ENCODE measurements at regions not wholly inside any gene's neighbourhood (a gene's known extent, or its start where the extent isn't known, plus 50 kb on each side); places are given as distances from the start of the nearest gene placed in this dataset.

GRCh38 chr14:85824526-85824925 lies 294.6 kb downstream of the FLRT2 start:
- Histone ChIP-seq H3K9me3 (ENCODE audit: control insufficient read depth, low read length) (no peaks in the 10 kb centered on the region), H3K4me3 (ENCODE audit: low read length) (no peak overlapping the region), H3K27ac (ENCODE audit: low read depth, low read length) (no peak overlapping the region), H3K9ac (ENCODE audit: extremely low read depth, low read length, poor library complexity, severe bottlenecking) (no peak overlapping the region), H3K27me3 (ENCODE audit: control insufficient read depth, insufficient read depth, low read length, poor library complexity, severe bottlenecking) (no peaks in the 10 kb centered on the region), H3K36me3 (ENCODE audit: control insufficient read depth, insufficient read depth, low read length) (no peaks in the 10 kb centered on the region), H3K4me1 (ENCODE audit: control insufficient read depth, insufficient read depth, low read length) (peaks cover 12% of the 10 kb centered on the region)
- Mint-ChIP-seq H3K4me3 (no peak overlapping the region), H3K9me3 (peaks cover 7% of the 10 kb centered on the region), H3K4me1 (peaks cover 6% of the 10 kb centered on the region), H3K36me3 (ENCODE audit: low read depth) (no peaks in the 10 kb centered on the region), H3K27me3 (ENCODE audit: insufficient read depth) (no peaks in the 10 kb centered on the region), H3K27ac (no peak overlapping the region)
- DNase-seq: no peak
- 88% methylated on average over 1 of the region's 1 CpG; no CpG with 5 or more reads in 1 of the 2 experiments for WGBS, 2 experiments (ENCODE audit: insufficient coverage in 1 of 2, insufficient read length in 1 of 2)
- no peak for TF ChIP-seq CTCF (conservative IDR thresholded peaks at IDR 0.05)

GRCh38 chr14:85822236-85822635 lies 292.3 kb downstream of the FLRT2 start:
- TF ChIP-seq CTCF (conservative IDR thresholded peaks at IDR 0.05): no peak
- Histone ChIP-seq H3K9ac (ENCODE audit: extremely low read depth, low read length, poor library complexity, severe bottlenecking) (no peak overlapping the region), H3K4me1 (ENCODE audit: control insufficient read depth, insufficient read depth, low read length) (peaks cover 12% of the 10 kb centered on the region), H3K9me3 (ENCODE audit: control insufficient read depth, low read length) (no peaks in the 10 kb centered on the region), H3K36me3 (ENCODE audit: control insufficient read depth, insufficient read depth, low read length) (no peaks in the 10 kb centered on the region), H3K4me3 (ENCODE audit: low read length) (no peak overlapping the region), H3K27ac (ENCODE audit: low read depth, low read length) (no peak overlapping the region), H3K27me3 (ENCODE audit: control insufficient read depth, insufficient read depth, low read length, poor library complexity, severe bottlenecking) (no peaks in the 10 kb centered on the region)
- no peak for DNase-seq
- Mint-ChIP-seq H3K9me3 (no peaks in the 10 kb centered on the region), H3K27ac (no peak overlapping the region), H3K36me3 (ENCODE audit: low read depth) (no peaks in the 10 kb centered on the region), H3K4me3 (no peak overlapping the region), H3K27me3 (ENCODE audit: insufficient read depth) (no peaks in the 10 kb centered on the region), H3K4me1 (peaks cover 6% of the 10 kb centered on the region)
- WGBS, 2 experiments (ENCODE audit: insufficient coverage in 1 of 2, insufficient read length in 1 of 2): 93 to 95% methylated on average over 3 of the region's 3 CpGs

DNA sequence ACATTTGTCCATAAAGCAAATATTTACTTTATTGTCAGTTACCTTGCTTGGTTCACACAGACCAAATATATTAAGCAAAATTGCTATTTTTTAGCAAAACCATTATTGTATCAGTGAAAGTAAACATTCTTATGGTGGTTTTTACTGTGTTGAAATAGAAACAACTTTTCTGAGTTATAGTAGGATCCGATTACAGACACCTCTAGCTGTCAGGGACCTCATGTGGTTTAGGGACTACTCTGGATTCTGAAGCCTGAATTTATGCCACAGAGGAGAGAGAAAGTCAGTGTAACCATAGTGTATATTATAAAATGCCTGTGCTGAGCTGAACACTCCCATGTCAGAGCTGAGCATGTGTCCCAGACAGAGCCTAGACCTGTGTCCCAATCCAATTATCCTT lies 287.5 kb downstream of the FLRT2 start:
- Histone ChIP-seq H3K4me3 (ENCODE audit: low read length) (no peak overlapping the region), H3K4me1 (ENCODE audit: control insufficient read depth, insufficient read depth, low read length) (no peaks in the 10 kb centered on the region), H3K36me3 (ENCODE audit: control insufficient read depth, insufficient read depth, low read length) (no peaks in the 10 kb centered on the region), H3K9ac (ENCODE audit: extremely low read depth, low read length, poor library complexity, severe bottlenecking) (no peak overlapping the region), H3K27me3 (ENCODE audit: control insufficient read depth, insufficient read depth, low read length, poor library complexity, severe bottlenecking) (no peaks in the 10 kb centered on the region), H3K9me3 (ENCODE audit: control insufficient read depth, low read length) (no peaks in the 10 kb centered on the region), H3K27ac (ENCODE audit: low read depth, low read length) (no peak overlapping the region)
- DNase-seq: no peak
- Mint-ChIP-seq H3K27me3 (ENCODE audit: insufficient read depth) (no peaks in the 10 kb centered on the region), H3K9me3 (no peaks in the 10 kb centered on the region), H3K4me1 (peaks cover 9% of the 10 kb centered on the region), H3K36me3 (ENCODE audit: low read depth) (no peaks in the 10 kb centered on the region), H3K27ac (no peak overlapping the region), H3K4me3 (no peak overlapping the region)
- no peak for TF ChIP-seq CTCF (conservative IDR thresholded peaks at IDR 0.05)
- 97 to 100% methylated on average over 1 of the region's 1 CpG for WGBS, 2 experiments (ENCODE audit: insufficient coverage in 1 of 2, insufficient read length in 1 of 2)

Measured in endodermal cell (in vitro differentiated cells).